ELF-1 (cell line): ENCODE measurements at regions not wholly inside any gene's neighbourhood (a gene's known extent, or its start where the extent isn't known, plus 50 kb on each side); places are given as distances from the start of the nearest gene placed in this dataset.

Experiments
- DNase-seq: peaks from one replicate; pipeline ENCODE4 v3.0.0-alpha.2; 2016; ENCODE audit warnings: low read depth, low spot score

DNA sequence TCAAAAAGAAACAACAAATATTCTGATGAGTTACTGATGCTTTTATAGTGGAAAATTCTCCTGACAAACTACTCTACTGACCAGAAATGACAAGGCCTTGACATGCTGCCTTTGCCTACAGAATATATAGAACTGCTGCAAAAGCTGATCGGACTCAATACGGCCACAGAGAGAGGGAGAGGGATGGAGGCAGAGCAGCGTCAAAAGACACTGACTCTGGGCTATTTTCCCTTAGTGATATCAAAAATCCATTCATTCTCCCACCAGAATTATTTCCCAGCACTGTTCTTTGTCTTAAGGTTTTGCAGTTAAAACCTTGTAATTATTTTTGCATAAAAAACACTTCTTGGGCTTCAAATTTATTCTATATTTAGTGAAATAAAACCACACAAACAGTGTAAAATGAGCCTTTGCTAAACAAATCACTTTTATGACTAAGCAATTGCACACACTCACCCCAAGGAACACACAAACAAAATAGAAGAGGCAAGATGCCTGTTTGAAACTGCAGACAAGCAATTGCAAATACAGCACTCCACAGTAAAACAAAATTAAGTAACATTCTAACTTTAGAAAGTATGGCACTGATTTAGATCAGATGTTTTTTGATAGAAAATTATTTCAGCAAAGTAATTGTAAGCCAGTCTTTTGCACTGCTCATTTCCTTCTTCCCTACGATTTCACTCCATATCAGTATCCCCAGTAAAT, 1036.4 kb downstream of the ADGRL2 start:
- DNase-seq, result no peak

DNA sequence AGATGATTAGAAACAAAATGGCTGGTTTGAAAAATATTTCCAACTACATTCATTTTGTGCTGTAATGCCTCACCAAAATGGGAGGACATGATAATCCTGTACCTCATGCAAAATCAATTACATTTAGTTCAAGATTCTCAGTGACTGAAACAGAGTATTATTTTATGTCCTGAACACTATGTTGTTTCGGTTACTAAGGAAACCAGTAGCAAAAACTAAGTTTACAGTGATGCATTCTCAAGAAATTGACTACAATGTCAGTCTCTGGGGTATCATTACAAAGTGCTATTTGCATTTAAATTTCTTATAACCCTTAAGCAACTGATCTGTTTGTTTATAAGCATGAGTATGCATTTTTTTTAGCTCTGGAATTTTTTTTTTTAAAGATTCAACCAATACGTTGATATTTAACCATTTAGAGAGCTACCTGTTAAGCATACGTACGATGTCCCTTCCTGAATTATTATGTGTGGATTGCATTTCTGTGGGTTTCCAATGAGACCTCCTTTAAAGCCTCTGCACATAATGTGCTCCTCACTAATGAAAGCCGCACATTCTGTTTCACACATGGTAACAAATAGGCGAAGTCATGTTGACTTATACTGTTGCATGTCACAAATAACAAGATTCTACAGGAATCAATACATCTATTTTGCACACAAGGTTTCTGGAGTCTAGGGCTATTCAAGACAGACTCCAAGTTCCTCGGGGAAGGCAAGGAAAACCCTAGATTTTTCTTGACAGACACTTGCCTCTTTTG, 1035.7 kb downstream of the ADGRL2 start:
- no peak for DNase-seq

DNA sequence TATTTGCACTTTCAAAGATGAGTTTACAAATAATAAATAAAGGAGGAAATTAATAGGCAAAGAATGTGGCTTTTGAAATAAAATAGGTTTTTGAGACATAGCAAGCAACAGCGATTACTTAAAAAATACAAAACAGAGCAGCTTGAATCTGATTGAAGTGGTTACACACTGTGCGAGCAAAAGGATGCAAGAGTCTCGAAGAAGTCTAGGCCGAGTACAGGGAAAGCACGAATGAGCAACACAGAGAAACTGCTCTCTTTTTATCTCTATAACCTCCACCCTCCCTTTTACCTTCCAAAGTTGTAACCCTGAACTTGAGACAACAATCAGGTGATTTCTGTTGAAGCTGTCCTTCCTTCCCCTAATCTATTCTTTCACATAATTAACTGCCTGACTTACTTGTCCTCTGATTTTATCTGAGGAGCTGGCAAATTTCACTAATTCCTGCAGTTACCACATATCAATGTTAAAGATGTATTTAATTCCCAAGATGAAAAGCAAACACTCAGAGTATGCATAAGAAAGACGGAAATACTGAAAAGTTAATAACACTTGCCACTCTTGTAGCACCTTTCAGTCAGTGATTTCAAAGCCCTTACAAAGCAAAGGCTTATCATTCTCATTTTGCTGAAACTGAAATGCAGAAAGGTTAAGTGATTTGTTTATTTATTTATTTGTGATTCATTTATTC, 1030.1 kb downstream of the ADGRL2 start:
- DNase-seq, result no peak

DNA sequence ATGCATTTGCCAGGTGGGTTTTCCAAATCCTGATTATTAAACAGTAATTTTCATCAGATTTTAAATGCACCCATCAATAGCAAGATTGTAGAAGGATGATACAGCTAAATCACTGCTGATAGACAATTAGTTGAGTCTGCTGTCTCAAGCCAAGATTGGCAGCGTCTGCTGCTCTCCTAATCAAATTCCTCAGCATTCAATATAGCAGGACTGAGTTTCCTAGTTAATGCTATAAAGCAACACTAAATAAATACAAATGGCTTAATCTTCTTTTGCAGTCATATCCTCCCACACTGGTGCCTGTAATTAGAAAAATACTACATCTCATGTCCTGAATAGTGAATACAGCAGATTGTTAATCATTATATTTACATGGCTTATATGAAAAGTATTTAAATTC, 1028.8 kb downstream of the ADGRL2 start:
- no peak for DNase-seq

DNA sequence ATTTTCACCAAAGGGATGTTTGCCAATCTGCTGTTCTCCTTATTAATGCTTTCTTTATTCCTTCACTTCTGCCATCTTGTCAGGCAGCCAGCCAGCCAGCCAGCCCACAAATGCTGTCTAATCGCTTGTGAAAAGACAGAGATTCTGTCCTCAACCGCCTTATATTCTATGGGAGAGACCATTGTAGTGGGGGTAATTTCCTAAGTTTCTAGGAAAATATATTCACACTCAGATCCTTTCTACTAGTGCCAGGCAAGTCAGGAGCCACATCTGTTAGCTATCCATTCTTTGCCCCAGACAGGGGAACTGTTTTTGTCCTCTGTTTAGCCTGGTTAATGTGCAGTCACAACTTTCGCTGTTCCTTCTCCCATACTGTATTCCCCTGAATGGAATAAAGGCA, 1023.1 kb downstream of the ADGRL2 start:
- DNase-seq, result no peak

DNA sequence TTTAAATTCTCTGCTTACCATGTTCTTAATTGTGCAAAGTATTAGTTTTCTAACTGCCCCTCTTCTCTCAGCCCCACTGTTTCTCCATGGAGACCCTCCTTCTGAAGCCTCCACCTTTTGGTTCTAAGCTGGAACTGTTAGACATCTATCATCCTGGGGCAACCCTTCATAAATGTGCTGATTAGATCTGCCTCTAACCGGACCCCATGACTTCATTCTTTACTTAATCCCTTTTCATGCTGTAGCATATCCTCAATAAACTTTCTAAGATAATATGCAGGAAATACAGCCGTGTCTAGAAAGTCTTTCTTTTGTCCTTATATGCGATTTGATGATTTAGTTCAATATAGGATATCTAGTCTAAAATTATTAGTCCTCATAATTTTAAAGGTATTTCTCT, 1020.1 kb downstream of the ADGRL2 start:
- DNase-seq, result no peak

DNA sequence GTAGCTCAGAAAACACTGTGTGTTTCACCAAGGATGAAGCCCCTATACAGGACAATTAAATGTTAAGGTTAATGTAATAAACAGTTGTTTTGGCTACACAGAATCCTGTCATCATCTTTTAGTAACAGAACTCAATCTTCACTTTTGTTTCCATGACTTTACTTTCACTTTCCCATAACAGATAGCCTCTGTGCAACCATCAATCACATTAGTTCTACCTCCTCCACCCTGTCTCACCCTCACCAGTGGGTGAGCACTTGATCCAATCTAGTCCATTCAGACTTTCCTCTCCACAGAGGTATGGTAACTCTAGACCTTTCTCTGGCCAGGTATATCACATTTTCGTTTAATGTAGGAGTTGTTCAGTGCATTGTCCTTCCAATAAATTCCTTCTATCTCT, 1018.5 kb downstream of the ADGRL2 start:
- DNase-seq, result no peak

DNA sequence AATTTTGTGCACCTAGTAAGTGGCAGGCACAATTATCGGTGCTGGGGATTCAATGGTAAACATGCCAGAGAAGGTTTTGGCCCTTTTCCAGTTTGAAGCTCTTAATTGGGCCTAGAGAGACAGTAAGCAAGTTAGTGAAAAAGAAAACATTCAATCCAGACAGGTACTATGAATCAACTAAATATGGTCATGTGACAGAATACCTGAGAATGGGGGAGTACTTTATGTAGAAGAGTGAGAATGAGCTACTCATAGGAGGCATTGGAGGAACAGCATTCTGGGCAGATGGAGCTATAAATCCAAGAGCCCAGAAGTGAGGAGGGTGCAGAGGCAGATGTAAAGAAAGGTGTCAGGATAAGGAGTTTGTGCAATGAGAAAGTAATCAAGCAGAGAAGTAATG, 1017.9 kb downstream of the ADGRL2 start:
- no peak for DNase-seq

DNA sequence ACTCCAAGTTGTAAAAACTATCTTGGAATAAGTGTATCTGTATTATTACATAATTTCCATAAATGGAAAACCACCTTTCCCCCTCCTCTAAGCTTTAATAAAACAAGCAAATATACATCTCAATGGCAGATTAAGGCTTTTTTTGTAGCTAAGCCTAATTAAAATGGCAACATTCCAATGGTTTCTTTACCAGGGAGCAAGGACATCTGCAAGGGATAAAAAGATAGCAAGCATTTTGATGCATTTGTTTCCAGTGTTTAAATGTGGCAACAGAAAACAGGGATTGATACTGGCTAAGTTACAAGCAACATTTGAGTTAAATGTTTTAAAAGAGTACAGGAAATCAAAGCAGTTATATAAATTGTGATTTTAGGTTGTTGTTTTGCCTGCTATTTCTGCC, 1012.7 kb downstream of the ADGRL2 start:
- DNase-seq, result no peak

DNA sequence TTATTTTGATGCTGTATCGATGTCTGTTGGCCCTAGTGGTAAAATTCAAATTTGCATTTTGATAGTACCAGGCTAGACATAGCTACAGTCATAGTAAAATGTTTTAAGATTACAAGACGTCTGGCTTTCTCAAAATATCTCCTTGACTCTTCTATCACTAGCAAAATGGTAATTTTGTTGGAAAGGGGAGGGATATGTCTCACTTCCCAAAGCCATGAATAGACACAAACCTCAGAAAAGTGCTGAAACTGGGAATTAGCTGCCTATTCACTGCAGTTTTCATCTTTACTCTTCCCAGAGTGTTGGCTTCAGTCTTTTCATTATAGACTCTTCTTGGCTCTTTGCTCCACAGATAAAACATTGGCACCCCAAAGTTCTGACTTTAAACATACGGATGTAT, 1009.9 kb downstream of the ADGRL2 start:
- no peak for DNase-seq

DNA sequence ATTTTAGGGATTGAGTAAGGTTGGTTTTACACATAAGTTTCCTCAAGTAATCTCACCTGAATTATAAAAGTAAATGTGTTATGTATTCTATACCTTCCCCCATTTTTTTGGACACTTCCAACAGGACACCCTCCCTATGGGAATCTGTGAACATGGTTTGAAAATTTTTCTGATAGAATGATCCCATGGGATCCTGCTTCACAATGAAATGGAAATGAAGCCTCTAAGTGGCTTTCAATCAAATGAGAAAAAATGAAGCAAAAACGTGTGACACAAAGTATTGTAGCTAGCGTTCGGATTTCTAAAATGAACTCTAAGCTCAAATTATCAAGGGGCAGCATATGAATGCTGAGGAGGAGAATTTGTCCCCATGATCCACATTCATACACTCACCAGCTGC, 1006.8 kb downstream of the ADGRL2 start:
- no peak for DNase-seq

DNA sequence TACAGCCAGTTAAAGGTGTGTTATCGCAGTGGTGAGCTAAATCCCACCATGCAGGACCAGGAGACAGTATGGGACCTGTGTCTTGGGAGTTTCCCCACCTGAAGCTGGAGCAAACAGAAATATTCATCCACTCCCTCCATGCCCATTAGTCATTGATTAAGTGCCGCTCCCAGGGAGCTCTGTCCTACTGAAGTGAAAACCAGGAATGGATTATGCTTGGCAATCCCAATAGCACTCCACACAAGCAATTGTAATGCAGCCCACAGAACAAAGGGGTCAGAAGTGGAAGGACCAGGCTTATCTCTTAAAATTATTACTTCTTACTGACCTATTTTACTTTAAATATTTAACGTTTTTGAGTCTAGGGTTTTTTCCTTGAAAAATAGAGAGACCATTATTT, 1005.4 kb downstream of the ADGRL2 start:
- DNase-seq, result no peak

DNA sequence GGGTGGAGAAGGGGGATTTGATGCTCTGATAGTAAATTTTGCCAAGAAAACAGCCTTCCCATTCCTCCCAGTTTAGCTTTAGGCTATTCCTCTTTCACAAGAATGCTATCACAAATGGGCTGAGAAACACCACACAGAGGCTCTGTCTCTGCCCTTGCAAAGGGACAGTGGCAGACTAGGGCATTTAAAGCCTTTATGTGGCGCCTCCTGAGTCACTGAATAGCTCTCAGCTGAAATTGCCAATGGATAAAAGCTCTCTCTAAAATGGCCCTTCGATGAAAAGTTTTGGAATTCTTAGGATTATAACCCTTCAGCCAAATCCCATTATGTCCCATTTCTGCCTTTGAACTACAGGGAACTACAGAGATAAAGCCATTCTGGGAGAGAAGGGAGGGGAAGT, 1000.4 kb downstream of the ADGRL2 start:
- DNase-seq, result peak; percentile 22

DNA sequence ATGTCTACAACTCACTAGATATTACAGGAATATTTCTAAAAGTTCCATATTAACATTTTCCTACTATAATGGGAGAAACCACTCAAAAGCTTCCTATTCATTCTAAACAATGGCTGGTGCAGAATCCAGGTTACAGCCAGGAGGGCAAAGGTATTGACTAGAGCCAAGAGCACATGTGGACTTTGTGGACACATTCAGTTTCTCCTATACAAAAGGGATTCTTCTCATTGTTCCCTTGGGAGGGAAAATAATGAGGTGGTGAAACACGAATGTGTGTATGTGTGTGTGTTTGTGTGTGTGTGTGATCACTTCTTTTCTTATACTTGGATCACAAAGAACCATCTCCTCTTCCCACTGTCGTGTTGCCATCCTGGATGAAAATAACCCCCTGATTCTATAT, 1000.0 kb downstream of the ADGRL2 start:
- DNase-seq, result no peak

DNA sequence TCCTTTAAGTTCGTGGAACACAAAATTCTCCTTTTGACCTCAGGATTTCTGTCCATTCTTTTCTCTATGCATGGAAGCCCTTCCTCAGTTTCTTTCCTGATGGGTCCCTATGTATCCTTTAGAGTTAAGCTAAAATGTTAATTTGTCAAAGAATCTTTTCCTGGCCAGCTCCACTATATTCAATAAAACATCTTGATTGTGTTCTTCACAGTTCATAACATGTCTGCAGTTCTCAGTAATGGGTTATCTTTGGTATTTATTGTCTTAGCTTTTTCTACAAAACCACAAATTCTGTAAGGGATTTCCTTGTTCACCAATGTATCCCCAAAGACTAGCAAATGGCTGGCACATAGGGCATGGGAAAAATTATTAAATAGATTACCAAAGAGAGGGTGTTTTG, 998.5 kb downstream of the ADGRL2 start:
- DNase-seq, result no peak

DNA sequence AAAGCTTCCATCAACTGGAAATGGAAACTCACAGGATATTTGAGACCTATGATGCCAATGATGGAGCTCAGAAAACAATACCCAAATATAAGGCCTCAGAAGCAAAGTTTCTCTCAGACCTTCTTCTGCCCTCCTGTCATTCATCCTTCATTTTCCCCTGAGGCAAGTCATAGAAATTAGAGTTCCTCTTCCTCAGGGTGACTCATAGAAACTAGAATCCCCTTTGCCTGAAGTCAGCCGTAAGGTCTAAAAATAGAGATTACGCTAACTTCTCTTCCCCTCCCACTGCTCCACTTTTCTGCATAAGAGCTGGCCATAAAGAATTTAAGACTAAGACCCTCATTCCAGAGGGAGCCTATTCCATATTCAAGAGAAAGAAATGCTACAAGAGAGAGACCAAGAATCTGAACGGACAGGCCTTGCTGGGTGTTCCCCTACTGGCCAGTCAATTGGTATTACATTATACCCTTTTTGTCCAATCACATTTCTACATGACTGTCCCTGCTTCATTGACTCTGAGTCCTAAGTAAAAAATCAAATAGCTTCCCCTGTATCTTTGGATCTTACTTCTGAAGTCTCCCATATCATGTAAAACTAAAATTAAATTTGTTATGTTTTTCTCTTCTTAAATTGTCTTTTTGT, 994.9 kb downstream of the ADGRL2 start:
- DNase-seq, result no peak

DNA sequence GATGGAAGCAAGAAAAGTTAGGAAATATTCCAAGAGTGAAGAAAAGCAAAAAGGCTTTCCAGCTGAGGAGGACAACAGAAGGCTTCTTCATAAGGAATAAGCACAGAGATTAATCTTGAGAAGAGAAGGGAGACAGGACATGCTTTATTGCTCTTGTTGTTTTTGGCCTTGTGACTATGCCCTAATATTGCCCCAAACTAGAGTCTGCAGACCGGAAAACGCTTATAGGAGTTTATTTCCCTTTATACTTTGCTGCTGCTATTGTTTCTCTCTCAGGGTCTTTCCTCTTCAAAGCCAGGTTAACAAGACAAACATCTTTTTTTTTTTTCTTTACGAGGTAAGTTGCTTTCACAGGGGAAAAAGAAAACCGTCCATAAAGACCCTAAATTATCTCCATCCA, 991.4 kb downstream of the ADGRL2 start:
- no peak for DNase-seq

DNA sequence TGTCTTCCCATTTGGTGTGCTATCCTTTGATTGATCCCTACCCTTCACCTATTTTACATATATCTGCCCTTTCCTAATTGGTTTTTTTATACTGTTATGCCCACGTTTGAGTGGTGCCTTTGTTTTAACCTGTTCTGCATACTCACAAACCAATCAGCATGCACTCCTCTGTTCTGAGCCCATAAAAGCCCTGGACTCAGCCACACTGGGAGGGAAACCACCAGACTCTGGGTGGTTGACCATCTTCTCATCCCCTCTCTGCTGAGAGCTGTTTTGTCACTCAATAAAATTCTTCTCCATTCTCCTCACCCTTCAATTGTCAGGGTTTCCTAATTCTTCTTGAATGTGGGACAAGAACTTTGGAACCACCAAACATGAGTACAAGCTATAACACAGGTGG, 989.8 kb downstream of the ADGRL2 start:
- no peak for DNase-seq

DNA sequence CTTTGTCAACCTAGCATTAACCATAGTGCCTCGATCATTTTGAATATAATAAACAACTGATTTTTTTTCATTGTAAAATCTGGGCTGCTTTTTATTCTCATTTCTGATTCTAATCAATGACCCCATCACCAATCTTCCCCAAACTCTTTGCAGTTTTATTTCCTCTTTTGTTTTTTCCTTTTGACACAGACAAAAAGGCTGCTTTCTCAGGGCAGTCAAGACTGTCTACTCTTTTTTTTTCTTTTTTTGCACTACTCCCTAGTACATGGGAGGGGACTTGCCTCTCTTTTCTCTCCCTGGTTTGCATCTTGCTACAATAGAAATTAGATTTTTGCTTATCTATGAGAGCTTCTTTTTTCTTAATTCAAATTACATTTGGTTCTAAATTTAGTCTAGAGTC, 987.9 kb downstream of the ADGRL2 start:
- no peak for DNase-seq

DNA sequence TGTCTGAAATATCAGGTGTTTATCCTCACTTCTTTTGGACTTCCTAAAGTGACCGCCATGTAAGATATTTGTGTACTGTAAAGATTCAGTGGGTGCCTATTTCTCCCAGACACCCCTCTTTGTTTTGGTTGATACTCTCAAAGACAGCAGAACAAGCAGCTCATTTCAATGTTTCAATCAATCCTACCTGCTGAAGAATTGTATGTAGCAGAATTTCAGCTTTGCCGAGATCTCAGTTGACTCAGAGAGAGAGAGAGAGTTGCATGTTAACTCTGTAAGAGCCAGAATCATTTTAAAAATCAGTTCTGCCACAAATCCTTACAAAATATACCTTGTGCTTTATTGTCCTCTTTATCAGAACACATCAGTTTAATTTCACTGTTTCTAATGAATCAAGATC, 987.3 kb downstream of the ADGRL2 start:
- no peak for DNase-seq

DNA sequence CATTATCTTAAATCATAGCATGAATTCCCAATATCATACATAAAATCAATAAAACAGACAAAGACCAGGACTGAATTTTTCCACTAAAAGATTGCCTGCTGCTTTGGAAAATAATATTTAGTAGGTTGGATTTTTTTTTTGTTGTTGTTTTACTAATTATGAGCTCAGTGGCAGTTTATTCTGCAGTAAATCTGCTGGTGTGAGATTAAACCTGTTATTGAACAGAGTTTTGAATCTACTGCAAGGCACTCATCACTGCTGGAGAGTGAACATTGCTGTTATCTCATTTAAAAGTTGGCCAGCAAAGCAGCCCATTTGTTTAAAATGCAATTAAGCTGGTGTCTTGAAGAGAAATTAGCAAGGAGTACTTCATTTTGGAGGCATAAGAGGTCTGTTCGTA, 986.1 kb downstream of the ADGRL2 start:
- no peak for DNase-seq

DNA sequence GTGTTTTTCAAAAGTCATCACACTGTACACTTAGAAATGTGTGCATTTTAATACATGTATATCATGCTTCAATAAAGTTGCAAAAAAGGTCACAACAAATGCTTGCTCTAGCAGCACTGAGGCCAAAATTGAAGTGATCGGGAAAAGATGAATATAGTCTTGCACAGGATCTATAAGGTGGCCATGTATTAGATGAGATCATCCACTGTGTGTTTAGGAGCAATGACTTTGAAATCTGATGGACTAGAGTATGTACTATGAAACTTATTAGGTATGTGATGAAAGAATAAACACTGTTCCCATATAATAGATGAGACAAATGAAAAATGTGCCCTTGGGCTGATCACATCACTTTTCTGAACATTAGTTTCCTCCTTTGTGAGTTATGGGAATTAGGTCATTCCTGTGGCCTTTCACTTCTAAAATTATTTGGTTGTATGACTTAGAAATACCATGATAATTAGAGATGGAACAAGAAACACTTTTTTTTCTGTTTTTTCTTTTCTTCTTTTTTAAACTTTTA, 984.6 kb downstream of the ADGRL2 start:
- DNase-seq, result no peak
